Fibroblast of skin of abdomen (primary cell): ENCODE measurements at regions not wholly inside any gene's neighbourhood (a gene's known extent, or its start where the extent isn't known, plus 50 kb on each side); places are given as distances from the start of the nearest gene placed in this dataset.

Source experiments
- DNase-seq: peaks from one replicate; pipeline ENCODE4 v3.0.0-alpha.2; 2013

DNA sequence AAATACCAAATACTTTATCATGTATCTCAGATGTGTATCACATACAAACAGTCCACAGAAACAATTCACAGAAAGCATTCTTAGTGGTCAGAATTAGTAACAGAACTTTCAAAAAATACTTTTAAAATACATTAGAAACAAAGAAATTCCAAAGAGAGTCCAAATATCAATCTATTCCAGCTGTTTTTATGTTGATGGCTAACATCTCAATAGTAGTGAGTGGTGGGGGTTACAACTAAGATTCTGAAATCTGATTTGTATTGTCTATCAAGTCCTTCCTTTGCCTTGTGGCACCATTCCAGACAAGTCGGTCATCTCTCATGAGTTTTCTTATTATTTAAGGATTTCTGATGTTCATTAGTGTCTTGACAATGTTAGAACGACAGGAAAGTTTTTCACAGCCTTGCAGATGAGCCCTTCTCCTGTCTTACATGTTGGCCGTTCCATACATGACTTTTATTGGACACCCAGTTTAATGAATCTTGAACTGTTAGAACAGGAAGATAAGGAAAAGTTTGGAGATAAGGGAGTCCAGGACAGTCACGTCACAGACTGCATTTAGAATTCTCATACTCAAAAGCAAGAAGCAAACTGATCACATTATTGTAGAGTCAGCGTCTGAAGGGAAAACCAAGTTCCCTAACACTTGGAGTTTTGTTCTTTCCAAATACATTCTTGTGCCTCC is 410.3 kb downstream of the PID1 start:
- DNase-seq = no peak

DNA sequence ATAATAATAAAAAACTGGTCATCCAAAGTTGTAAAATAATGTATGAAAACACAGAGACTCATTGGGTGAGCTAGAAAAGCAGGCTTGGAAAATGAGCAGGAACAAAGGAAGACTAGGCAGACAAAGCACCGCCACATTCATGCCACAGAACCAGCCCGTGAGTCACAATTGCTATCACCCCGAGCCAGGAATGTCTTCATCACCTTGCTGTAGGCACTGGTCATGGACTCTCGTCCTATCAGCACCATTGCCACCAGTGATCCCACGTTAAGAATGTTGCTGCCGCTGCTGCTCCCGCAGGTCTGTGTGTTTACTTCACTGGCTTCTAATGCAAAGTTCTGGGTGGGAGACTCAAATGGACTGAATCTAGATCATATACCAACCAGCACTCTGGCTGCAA is 417.9 kb downstream of the PID1 start:
- no peak for DNase-seq

DNA sequence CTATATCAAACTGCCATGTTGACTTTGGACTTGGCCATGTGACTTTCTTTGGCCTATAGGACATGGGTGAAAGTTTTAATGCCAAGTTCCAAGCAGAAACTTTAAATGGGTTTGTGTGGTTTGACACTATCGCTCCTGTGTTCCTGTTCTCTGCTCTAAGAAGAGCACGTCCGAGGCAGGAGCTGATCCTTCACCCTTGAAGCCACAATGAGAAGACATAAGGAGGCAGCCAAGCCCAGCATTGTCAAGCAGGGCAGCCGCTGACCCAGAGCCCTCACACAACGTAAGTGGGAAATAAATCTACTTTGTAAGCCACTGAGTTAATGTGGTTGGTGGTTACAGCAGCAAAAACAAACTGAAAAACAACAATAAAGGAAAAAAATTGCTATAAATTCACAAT is 422.4 kb downstream of the PID1 start:
- DNase-seq = no peak

DNA sequence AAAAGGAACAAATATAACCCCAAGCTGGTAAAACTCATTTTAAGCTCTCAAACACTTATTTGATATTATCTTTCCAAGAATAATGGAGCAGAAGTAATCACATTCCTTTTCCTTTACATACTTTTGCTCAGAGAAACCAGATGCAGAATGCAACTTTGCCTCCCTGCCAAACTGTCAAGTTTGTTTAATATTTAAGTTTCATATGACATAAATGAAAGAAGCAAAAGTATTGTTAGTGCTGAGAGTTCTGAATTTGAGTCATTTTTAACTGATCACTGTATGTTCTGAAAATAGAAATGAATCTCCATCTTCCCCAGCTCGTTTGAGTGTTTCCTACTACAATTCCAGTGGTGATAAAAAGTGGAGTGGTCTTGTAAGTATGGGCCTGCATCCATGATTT is 423.4 kb downstream of the PID1 start:
- peak; percentile 69 for DNase-seq

DNA sequence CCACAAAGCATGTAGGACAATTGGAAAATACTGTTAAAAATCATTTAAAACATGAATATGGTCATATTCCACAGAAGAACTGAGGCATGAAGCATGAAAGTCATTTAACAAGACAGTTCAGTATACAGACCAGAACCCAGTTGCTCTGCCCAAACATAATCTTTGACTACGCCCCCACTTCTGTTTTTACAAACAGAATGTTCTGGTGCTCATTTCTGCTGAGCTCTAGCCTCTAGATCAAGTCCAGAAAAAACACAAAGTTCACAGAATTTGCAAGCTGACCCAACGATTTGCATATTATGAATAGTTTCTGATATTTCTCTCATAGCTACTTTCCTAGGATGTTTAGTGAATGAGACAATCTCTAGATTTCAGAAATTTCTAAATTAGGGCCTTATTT is 424.9 kb downstream of the PID1 start:
- DNase-seq = no peak

DNA sequence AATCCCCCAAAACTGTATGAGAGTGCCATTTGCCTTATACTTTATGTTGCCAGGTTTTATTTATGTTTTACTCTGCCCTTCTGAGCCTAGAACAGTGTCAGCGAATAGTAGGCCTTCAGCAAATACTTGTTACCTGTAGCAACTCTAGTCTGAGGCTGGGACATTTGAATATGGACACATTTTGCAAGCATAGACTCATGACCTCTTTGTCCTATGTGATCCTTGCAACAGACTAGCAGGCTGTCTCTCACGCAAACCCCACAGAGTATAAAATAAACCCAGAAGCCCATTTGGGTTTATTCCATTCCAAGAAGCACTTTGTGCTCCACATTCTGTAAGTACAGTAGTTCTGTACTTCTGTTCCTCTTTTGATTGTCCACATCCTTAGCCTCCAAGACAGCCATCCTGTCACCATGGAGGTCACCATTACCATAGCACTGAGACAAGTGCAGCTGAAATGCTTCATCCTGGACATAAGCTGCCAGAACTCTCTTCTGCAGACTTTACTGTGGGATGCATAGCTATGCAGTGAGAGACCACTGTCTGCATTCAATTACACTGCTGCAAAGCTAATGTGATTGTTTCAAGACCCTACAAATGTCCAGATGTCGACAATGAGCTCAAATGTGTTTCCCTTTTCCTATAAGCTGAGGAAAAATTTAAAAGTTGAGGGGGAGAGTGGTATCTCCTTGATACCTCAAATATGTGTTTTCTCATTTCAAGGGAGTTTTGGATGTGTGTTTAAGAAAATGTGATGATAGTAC is 425.7 kb downstream of the PID1 start:
- peak; percentile 71 for DNase-seq

- DNase-seq = peak; percentile 17
Measured at GRCh38 chr2:228841877-228842276, 429.2 kb downstream of the PID1 start.

GRCh38 chr2:228841475-228841874 is 429.6 kb downstream of the PID1 start:
- peak; percentile 3 for DNase-seq

DNA sequence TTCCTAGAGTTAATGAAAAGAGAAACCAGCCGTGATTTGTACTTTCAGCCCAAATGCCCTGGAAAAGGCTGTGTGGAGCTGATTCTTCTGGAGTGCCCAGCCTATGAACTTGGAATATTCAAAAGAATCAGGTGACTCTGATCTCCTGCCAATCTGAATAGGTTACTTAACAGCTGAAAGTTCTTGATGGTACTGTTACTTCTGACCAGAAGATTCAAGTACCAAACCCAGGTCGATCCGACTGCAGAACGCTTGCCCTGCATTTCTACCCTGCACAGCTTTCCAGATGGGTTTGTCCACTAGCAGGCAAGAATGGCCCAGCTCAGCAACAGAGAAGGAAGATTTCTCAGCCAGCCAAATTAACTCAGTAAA is 430.4 kb downstream of the PID1 start:
- no peak for DNase-seq

GRCh38 chr2:228840113-228840742 is 430.9 kb downstream of the PID1 start:
- no peak for DNase-seq

- DNase-seq = no peak
Measured at GRCh38 chr2:228839421-228839876, 431.6 kb downstream of the PID1 start.

DNA sequence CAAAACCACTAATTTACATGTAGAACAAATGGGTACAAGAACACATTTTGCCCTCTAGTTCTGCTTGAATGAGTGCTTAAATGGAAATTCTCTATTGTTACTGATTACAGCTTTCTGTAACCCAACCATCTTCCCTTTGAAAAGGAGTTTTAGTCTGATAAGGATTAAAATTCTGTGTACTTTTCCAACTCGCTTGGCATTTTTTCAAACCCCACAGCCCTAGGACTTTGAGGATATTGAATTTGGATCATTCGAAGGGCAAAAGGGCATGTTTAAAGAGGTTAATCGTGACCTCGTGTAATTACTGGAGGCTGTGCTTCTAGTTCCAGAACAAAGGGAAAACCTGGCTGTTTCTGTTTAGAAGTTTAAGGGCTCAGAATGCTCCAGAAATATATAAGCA is 432.3 kb downstream of the PID1 start:
- DNase-seq = no peak

DNA sequence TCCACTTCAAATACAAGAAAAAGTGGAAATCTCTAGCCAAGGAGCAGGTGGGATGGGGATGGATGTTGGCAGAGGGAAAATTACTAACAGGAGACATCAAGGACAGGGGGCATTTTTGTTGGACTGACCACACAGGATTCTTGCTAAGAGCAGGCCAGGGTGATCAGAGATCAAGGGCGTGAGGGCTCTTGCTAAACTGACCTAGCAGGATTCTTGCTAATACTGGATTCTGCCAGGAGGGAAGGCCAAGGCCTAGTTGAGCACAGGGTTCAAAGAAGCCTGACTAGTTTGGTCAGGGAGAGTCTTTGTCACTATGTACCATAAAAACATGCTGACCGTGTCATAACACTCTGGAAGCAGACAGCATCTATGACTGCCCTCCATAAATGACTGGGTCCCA is 442.7 kb downstream of the PID1 start:
- no peak for DNase-seq

DNA sequence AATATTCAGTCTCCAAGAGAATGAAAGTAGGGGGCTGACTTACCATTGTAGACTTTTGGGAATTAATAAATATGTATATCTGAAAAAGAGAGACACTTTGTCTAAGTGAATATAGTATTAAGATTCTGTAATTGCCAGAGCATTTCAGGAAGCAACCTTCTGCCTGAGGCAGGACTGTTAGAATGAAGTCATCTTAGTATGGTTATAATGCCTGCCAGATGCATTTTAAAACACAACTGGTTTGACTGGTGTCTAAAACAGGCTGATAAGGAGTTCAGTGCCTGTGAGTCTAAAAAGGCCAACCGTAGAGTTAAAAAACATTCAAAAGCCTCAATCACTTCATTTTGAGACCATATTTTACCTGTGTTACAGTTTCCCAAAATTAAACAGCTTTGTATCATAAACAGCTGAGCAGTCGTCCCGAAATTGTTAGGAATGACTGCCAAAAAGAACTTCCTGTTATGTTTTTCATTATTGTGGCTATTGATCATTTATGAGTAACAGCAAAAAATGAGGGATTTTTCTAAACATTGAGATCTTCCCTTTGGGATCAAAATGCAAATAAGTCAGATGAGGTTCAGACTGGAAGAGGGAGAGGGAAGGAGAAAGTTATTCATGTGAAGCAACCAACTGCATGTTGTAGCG is 443.9 kb downstream of the PID1 start:
- peak; percentile 12 for DNase-seq

DNA sequence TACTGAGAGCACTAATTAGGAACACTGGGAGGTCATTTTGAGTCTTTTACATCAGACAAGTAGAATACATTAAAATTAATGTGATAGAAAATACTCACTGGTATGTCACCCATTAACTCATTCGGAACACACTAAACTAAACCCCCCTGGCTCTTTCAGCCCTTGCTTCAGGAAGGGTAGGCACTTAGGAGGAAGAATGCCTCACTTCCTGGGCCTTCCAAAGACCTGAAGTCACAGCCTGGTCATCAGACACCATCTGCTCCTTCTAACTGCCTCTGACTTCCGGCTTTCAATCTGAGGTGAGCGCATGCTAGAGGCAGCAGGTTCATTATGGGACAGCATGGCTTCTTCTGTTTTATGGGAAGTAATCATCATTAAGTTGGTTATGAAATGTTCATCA is 451.4 kb downstream of the PID1 start:
- peak; percentile 39 for DNase-seq

DNA sequence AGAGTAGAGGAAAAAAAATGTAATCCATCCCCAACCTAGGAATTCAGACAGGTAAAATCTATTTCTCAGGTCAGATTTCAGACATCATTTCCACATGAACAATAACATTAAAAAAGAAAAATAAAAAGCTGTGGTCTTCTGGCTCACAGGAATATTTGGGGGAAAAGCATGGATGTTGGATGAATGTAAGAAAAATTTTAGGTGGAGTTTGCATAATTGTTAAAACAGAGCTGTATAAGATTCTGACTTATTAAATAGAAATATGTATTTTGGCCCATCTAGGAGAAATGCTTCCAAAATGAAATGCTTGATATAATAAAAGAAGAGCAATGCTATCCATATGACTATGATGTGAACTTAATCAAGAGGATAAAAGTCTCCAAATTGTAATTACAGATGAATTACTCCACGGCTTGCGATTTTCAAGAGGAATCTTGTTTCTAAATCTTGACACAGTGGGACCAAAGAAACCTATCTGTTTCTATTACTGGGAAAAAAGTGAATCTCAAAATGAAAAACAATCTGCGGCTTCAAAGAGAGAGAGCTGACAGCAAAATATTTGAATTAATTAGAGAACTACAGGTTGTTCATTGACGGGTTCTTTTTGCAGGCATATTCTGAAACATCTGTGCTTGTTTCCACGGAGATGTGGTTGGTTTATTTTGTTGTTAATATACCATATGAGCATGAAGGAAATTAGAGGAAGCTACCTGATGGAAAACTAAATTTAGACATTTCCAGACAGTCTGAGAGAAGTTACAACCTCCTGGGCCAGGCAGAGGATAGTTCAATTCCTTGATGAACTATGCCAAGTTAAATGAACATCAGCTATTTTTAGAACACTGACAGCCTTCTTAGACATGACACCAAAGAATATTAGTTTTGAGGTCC is 468.7 kb downstream of the PID1 start:
- DNase-seq = no peak

DNA sequence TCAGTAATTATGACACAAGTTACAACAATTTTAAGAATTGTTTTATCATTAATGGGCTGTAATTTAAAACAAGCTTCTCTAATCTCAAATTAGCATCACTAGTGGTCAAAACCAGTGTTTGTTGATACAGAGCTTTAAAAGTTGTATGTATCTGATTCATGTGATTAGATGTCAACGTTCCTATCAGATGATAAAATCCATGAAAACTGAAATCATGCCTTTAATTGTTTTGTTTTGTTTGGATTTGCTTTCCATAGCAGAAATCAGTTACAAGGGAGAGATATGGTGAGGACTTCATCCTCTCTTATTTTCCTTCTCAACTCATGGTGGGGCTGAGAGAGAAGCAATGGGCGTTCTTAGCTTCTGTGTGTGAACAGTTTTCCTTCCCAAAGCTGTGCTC is 469.6 kb downstream of the PID1 start:
- DNase-seq = no peak

DNA sequence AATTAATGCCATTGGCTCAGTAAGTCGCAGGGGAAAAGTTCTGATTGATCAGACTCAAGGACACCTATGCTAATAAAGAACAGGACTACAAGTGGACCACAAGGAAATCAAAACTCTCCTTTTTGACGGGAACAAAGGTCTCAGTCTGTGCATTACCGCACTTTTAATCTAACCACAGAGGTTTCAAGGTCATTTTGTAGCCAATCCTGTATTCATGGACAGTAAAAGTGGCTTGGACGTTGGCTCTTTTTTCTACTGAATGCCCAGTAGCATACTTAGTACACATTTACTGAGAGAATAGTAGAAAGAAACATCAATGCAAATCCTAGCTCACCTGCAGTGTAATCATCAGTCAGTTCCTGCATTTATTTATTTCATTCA is 471.9 kb downstream of the PID1 start:
- no peak for DNase-seq

DNA sequence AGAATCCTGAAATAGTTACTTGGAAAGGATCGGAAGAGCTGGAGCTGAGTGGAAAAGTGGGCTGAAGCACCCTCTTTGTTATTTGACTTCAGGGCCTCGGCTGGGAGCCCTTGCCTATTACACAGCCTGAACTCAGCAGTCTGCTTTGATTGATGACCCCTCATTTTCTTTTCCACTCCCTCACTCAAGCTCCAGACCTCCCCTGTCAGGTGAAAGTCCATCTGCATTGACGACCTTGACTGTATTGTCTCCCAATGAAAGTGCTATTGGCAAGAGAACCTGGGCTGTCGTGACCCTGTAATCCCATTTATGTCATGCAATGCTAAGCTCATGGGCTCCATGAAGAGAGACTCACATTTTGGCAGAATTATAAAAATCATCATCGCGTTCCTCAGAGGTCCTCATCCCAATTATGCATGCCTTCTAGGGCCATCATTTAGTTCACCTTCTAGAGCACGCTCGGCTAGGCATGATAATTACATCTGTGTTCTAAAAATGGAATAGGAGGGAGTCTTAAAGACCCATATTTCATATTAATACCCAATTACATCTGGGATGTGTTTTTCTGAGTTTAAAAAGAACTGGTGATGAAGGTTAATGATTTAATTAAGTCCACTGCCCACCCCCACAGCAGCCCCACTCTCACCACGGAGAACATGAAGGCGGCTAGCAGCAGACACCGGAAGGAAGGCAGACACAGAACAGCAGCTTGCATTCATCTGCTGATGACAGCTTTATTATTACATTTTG is 472.5 kb downstream of the PID1 start:
- DNase-seq = peak; percentile 71

DNA sequence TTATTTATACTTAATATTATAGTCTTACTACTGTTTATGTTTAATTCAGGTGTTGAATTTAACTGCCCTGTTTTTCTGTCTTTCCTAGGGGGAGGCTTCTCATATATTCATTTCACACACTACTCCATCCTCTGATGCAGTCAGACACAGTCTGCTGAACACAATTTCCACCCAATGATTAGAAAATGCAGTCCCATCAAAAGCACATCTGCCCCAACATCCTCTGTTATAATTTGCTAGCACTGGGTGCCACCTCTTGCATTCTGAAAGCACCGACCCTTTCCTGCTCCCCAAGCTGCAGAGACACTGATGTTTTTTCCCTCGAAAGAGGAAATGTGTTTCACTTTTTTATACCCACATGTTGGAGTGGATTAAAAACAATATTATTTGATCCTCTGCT is 474.7 kb downstream of the PID1 start:
- DNase-seq = no peak

- DNase-seq = peak; percentile 9
Measured at GRCh38 chr2:228793116-228793515, 478.0 kb downstream of the PID1 start.

DNA sequence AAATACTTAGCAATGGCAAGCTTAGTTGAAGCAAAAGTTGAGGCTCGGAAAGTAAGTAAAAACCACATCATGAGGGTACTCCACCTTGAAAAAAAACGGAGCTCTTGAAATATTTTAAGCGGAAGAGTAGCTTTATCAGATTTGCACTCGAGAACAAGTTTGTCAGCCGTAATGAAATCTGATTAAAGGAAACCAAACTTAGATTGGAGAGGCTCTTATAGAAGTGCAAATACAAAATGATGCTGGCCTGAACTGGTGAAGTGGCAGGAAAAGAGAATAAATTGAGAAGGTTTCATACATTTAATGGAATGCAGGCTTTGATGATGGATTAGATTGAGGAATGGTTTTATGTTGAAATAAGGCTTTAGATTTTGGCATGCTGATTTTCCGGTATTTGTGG is 484.2 kb downstream of the PID1 start:
- no peak for DNase-seq
